KBM-7 (cell line): ENCODE measurements at regions not wholly inside any gene's neighbourhood (a gene's known extent, or its start where the extent isn't known, plus 50 kb on each side); places are given as distances from the start of the nearest gene placed in this dataset.

ENCODE experiments used
- DNase-seq: peaks from one replicate; pipeline ENCODE4 v3.0.0-alpha.2; 2015
- in situ Hi-C: fragments of 300-500 bp; cut with MboI; formaldehyde crosslinking; loops from 2 replicates; pipeline ENCODE4 v1.14.3; 2020; ENCODE audit warnings: low sequenced_read_pairs, low pct_unique_long_range_greater_than_20kb, mixed read lengths

DNA sequence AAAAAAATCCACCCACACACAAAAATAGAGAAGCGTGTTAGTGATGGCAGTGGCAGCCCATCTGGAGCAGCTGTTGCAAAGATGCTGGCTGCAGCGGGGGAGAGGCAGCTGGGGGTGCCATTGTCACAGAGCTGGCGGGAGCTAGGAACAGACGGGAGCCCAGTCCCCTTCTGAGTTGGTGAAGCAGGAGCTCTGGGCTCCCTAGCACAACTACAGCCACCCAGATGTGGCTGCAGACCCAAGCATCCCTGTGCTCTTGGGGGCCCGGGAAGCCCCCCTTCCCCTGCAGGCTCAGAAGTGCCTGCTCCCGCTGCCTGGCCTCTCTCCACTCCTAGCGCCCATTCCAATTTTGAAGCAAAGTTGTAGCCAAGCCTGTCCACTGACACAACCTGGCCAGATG is 366.6 kb upstream of the MC4R start:
- in situ Hi-C loops, result no loop called here
- no peak for DNase-seq

DNA sequence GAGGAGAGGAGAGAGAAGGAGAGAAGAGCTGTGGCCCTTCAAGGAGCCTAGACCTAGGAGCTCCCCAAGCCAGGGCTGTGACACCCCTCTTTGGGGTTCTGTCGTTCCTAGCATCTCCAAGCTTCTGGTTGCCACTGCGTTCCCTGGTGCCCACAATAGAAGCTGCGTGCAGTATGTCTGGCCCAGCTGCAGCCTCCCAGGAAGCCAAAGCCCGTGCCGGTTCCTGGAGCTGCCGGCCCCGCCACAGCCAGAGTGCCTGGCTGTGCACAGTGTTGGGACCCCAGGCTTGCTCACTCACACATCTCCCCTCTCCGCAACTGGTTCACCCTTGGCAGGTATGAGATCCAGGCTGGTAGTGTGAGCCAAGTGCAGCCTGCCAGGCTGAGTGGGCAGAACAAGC is 367.7 kb upstream of the MC4R start:
- no peak for DNase-seq
- in situ Hi-C loops, result no loop called here

- in situ Hi-C loops, result no loop called here
- no peak for DNase-seq
Observed at GRCh38 chr18:60746491-60746890, 373.9 kb upstream of the MC4R start.

DNA sequence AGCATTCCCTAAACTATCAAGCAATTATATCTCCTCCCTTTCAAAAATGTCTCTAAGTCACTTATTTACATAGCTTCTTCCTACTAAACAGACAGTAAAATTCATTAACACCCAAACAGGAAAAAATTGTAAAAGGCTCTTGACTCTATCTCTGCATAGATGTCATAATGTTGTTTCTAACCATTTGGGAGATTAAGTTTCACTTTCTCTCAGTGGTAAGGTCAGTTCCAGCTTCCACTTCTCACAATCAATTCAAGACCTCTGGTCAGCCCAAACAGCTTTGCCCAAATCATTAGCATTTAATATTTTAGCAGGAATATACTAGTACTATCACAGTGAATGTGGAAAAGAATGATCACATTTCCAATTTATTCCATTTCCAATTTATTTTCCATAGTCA is 374.3 kb upstream of the MC4R start:
- no peak for DNase-seq
- in situ Hi-C loops, result no loop called here

- in situ Hi-C loops, result no loop called here
- no peak for DNase-seq
Observed at GRCh38 chr18:60753753-60754152, 381.2 kb upstream of the MC4R start.

GRCh38 chr18:60754413-60755009 is 381.9 kb upstream of the MC4R start:
- DNase-seq, result no peak
- in situ Hi-C loops, result no loop called here

- in situ Hi-C loops, result no loop called here
- DNase-seq, result no peak
Observed at GRCh38 chr18:60755134-60755533, 382.6 kb upstream of the MC4R start.

- in situ Hi-C loops, result no loop called here
- no peak for DNase-seq
Observed at GRCh38 chr18:60775978-60776377, 403.4 kb upstream of the MC4R start.

DNA sequence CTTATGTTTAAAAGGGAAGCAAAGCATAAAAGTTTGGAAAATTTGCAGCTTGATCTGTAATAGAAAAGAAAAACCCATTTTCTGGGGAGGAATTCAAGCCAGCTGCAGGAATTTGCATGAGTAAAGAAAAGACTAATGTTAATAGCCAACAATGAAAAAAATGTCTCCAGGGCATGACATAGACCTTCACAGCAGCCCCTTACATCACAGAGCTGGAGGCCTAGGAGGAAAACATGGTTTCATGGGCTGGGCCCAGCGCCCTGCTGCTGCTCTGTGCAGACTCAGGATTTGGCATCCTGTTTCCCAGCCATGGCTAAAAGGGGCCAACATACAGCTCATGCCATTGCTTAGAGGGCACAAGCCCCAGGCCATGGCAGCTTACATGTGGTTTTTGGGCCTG is 411.6 kb upstream of the MC4R start:
- in situ Hi-C loops, result no loop called here

DNA sequence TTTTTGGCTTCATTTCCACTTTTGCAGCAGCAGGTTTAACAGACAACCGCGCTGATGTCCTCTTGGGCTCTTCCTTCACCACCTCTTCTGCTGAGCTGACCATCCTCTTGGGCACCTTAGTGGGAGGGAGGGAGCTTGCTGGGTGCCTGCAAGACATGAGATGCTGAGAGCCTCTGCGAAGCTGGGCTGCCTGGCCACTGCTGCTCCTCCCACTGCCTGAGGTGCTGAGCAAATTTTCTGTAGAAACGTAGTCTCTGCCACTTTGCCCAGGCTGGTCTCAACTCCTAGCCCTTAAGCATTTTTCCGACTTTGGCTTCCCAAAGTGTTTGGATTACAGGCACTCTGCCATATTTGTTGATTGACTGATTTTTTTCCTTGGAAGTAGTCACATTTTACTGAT is 422.2 kb upstream of the MC4R start:
- no peak for DNase-seq
- in situ Hi-C loops, result no loop called here

More for the DNA sequence above, 411.6 kb upstream of the MC4R start:
- DNase-seq, result no peak

- in situ Hi-C loops, result no loop called here
- no peak for DNase-seq
Observed at GRCh38 chr18:60804415-60804814, 431.8 kb upstream of the MC4R start.

- no peak for DNase-seq
- in situ Hi-C loops, result no loop called here
Observed at GRCh38 chr18:60809937-60810336, 437.4 kb upstream of the MC4R start.

GRCh38 chr18:60812921-60813320 is 440.3 kb upstream of the MC4R start:
- in situ Hi-C loops, result no loop called here

DNA sequence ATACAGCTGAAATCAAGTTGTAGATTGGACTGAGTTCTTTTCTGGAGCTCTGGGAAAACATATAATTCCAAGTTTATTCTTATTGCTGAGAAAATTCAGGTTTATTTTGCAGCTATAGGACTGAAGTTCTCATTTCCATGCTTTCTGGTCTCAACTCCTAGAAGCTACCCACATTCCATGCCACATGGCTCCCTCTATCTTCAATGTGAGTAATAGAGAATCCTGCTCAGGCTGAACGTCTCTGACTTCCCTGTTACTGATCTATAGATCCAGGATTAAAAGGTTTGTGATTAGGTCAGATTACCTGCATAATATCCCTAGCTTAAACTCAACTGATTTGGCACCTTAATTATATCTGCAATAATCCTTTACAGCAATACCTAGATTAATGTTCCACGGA is 453.8 kb upstream of the MC4R start:
- no peak for DNase-seq
- in situ Hi-C loops, result no loop called here

More at GRCh38 chr18:60812921-60813320, 440.3 kb upstream of the MC4R start:
- DNase-seq, result no peak

DNA sequence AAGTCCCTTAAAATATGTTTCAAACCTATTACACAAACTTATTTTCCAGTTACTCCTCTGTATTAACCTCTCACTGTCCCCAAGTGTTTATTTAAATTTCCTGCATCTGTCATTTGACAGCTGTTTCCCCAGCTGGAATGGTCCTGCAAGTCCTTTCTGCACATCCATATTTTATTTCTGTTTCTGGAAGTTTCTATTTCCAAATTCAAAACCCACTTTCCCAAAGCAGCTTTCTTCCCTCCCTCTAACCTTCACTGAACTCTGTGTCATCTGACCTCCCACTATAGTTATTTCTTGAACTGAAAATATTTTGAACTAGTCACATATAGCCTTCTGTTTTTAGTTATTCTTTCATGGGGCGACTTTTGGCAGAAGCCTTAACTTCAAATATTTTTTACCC is 459.4 kb upstream of the MC4R start:
- in situ Hi-C loops, result no loop called here
- no peak for DNase-seq

GRCh38 chr18:60838677-60839076 is 466.1 kb upstream of the MC4R start:
- DNase-seq, result no peak
- in situ Hi-C loops, result no loop called here

DNA sequence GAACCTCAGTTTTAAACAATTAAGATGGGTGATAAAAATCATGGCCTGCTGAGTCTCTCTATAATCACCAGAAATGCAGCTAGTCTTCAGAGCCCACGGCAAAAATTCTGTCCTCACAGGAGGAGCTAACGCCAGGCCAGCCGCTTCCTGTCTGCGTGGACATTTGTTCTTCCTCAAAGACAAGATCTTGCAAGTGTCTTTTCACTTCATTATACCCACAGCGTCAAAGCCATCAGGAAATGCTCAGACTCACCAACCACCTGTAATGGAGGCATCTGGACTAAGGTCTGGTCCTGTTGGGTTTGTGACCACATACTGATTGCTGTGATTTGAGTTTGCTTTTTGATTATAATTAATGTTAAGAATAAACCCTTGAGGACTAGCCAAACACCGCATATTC is 473.8 kb upstream of the MC4R start:
- in situ Hi-C loops, result no loop called here
- DNase-seq, result no peak

DNA sequence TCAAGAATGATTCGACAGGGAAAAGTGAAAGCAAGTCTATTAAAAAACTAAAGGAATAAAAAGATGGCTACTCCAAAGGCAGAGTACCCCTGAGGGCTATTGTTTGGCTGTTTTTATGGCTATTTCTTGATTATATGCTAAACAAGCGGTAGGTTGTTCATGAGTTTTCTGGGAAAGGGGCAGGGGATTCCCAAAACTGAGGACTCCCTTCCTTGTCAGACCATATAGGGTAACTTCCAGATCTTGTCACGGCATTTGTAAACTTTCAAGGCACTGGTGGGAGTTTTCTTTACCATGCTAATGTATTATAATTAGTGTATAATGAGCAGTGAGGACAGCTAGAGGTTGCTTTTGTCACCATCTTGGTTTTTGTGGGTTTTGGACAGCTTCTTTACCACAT is 474.9 kb upstream of the MC4R start:
- in situ Hi-C loops, result no loop called here
- no peak for DNase-seq

DNA sequence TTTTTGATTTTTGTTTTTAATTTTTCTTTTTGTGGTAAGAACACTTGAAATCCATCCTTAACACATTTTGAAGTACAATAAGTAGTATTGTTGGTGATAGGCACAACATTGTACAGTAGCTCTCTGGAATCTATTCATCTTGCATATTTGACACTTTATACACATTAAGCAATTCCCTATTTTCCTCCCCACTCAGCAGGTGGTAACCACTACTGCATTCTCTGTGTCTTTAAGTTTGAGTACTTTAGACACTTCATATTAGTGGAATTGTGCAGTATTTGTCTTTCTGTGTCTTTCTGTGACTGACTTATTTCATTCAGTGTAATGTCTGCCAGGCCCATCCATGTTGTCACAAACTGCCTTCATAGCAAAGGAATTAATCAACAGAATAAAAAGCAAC is 471.7 kb upstream of the CDH20 start:
- no peak for DNase-seq
- in situ Hi-C loops, result no loop called here

DNA sequence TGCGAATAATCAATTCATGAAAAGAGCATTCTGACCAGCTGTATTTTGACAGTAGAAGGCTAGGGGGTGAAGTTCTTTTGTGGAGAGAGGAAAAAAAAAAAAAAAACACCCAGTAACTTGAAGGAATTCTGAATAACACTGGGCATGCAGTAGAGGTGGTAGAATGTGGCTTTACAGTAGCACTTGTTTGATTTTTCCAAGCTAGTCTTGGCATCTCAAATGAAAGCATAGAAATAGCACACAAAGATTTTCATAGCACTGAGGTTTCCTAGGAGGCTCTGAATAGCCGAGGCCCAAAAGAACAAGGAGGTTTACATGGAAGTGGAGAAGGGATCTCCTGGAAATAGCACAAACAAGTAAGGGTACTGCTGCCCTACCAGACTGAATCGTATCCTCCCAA is 470.2 kb upstream of the CDH20 start:
- DNase-seq, result no peak
- in situ Hi-C loops, result no loop called here

- no peak for DNase-seq
- in situ Hi-C loops, result no loop called here
Observed at GRCh38 chr18:60865801-60866200, 467.4 kb upstream of the CDH20 start.
